Loucy (cell line): ENCODE measurements at regions not wholly inside any gene's neighbourhood (a gene's known extent, or its start where the extent isn't known, plus 50 kb on each side); places are given as distances from the start of the nearest gene placed in this dataset.

ENCODE experiments used
- EZH2phosphoT487 ChIP-seq: fragments of 200-600 bp; IDR thresholded peaks from 2 replicates; pipeline ENCODE4 v1.6.1; 2018; ENCODE audit warnings: antibody characterized with exemption, mild to moderate bottlenecking, moderate library complexity, borderline replicate concordance
- TF ChIP-seq, protein P1 (sequence below): fragments of 200-600 bp; sonication (generic); conservative IDR thresholded peaks from 2 replicates; pipeline ENCODE4 v1.5.1; 2014; ENCODE audit warnings: mild to moderate bottlenecking, antibody characterized with exemption, low read length

DNA sequence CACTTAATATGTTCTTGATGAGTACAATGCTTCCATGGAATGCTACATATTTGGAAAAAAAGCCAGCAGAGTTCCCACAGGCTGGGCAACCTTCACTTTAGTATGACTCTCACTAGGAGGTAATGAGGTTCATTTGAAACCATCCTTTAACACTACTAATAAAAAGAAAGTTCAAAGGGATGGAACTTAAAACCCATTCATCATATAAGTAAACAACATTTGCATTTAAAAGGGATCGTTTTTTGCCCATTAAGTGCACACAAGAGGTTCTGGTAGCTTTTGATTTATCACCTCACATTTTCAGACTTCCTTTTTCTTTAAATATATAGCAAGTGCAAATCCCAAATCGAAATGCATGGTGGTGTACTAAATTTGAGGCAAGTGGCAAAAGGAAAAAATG is 270.8 kb upstream of the DCC start:
- TF ChIP-seq, protein P1, sequence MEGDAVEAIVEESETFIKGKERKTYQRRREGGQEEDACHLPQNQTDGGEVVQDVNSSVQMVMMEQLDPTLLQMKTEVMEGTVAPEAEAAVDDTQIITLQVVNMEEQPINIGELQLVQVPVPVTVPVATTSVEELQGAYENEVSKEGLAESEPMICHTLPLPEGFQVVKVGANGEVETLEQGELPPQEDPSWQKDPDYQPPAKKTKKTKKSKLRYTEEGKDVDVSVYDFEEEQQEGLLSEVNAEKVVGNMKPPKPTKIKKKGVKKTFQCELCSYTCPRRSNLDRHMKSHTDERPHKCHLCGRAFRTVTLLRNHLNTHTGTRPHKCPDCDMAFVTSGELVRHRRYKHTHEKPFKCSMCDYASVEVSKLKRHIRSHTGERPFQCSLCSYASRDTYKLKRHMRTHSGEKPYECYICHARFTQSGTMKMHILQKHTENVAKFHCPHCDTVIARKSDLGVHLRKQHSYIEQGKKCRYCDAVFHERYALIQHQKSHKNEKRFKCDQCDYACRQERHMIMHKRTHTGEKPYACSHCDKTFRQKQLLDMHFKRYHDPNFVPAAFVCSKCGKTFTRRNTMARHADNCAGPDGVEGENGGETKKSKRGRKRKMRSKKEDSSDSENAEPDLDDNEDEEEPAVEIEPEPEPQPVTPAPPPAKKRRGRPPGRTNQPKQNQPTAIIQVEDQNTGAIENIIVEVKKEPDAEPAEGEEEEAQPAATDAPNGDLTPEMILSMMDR = no peak
- TF ChIP-seq EZH2phosphoT487 = no peak
